ENCODE measurements at regions not wholly inside any gene's neighbourhood (a gene's known extent, or its start where the extent isn't known, plus 50 kb on each side); places are given as distances from the start of the nearest gene placed in this dataset.

DNA sequence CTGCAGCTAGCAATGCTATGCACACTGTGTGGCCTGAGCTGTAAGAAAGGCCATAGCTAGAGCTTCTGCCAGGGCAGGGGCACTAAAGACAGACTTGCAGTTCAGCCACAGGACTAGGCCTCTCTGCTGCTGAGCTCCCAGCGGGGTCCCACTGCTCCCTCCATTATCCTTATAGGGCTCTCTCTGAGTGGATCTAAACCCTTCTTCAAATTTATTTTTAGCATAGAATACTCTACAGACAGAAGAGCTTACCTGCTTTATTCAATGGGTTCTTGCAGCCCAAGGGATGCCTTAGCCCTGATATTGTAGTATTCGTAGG lies 100.9 kb upstream of the MLN start:
- Histone ChIP-seq H3K4me1 (no peaks in the 10 kb centered on the region), H3K36me3 (ENCODE audit: insufficient read depth in 1 of 2, low read depth in 1 of 2) (no peaks in the 10 kb centered on the region), H3K27ac (no peak overlapping the region), H3K9me3 (no peaks in the 10 kb centered on the region), H3K4me3 (no peak overlapping the region), H3K27me3 (ENCODE audit: insufficient read depth in 3 of 3, low read length in 2 of 3) (peaks cover 0 to 10% (median 0%) of the 10 kb centered on the region in 3 donors)
- 86 to 92% (median 90%) methylated on average over 2 of the region's 2 CpGs for WGBS, 3 donors
- intact Hi-C loops (cut with DNase I), result no loop called here
- ATAC-seq (no peak), DNase-seq (no peak)
- TF ChIP-seq, protein P1, sequence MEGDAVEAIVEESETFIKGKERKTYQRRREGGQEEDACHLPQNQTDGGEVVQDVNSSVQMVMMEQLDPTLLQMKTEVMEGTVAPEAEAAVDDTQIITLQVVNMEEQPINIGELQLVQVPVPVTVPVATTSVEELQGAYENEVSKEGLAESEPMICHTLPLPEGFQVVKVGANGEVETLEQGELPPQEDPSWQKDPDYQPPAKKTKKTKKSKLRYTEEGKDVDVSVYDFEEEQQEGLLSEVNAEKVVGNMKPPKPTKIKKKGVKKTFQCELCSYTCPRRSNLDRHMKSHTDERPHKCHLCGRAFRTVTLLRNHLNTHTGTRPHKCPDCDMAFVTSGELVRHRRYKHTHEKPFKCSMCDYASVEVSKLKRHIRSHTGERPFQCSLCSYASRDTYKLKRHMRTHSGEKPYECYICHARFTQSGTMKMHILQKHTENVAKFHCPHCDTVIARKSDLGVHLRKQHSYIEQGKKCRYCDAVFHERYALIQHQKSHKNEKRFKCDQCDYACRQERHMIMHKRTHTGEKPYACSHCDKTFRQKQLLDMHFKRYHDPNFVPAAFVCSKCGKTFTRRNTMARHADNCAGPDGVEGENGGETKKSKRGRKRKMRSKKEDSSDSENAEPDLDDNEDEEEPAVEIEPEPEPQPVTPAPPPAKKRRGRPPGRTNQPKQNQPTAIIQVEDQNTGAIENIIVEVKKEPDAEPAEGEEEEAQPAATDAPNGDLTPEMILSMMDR (IDR thresholded peaks at IDR 0.05), result no peak

DNA sequence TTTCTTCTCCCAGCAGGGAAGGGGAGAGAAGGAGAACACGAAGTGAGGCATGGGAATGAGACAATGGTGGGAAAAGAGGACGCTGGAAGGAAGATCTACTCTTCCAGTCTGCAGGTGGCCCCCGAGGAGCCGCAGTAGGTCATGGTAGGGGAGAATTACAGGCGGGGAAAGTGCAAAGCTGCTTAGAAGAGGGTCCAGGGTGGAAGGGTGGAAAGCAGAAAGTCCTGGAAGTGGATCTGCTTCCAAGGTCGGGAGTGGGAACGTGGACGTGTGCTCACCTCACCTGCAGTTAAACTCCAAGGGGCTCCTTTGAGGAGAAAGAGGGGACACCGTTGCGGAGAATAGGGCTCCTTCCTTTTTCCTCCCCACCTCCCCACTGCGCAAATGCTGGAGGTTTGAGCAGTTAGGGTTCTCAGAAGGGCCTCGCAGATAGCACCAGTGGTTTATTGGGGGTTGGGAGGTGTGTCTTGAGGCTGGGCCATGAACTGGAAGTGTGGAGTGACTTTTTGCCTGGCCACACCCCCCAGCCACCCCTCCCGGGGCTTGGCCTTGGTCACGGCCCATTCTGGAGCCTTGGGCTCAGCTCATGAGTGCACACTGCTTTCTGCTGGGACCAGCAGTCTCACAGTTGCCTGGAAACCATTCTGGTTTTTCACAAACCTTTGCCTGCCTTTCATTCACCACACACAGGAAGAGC lies 100.4 kb upstream of the MLN start:
- Histone ChIP-seq H3K36me3 (ENCODE audit: insufficient read depth in 1 of 2, low read depth in 1 of 2) (no peaks in the 10 kb centered on the region), H3K4me1 (no peaks in the 10 kb centered on the region), H3K4me3 (no peak overlapping the region), H3K27ac (no peak overlapping the region), H3K27me3 (ENCODE audit: insufficient read depth in 3 of 3, low read length in 2 of 3) (peaks cover 0 to 10% (median 0%) of the 10 kb centered on the region in 3 donors), H3K9me3 (no peaks in the 10 kb centered on the region)
- WGBS, 3 donors, result 39 to 50% (median 41%) methylated on average over 14 of the region's 14 CpGs
- intact Hi-C loops (cut with DNase I), result no loop called here
- ATAC-seq (peak in 1 of 4 donors; percentile 14), DNase-seq (no peak)
- TF ChIP-seq, protein P1 (IDR thresholded peaks at IDR 0.05), result no peak

DNA sequence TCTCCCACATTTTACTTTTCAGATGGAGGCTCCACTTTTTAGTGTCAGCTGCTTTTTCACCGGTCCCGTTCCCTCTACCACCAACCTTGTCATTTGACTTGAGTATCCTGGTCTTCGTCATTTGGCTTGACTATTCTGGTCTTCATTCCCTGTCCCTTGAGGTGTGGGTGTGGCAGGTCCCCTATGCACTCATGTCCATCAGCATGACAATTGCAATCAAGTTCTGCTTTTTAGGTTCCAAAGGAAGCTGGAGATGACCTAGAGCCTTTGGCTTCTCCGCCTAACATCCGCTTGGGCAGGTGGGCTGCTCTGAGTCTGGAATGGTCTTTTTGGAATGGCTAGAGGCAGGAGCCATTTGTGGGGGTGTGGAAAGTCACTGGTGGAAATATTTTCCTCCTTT lies 99.8 kb upstream of the MLN start:
- Histone ChIP-seq H3K4me3 (no peak overlapping the region), H3K36me3 (ENCODE audit: insufficient read depth in 1 of 2, low read depth in 1 of 2) (no peaks in the 10 kb centered on the region), H3K4me1 (no peaks in the 10 kb centered on the region), H3K9me3 (no peaks in the 10 kb centered on the region), H3K27ac (no peak overlapping the region), H3K27me3 (ENCODE audit: insufficient read depth in 3 of 3, low read length in 2 of 3) (peaks cover 0 to 10% (median 0%) of the 10 kb centered on the region in 3 donors)
- WGBS, 3 donors, result 93 to 94% (median 93%) methylated on average over 5 of the region's 5 CpGs
- intact Hi-C loops (cut with DNase I), result no loop called here
- DNase-seq (no peak), ATAC-seq (no peak)
- TF ChIP-seq, protein P1 (IDR thresholded peaks at IDR 0.05), result no peak

DNA sequence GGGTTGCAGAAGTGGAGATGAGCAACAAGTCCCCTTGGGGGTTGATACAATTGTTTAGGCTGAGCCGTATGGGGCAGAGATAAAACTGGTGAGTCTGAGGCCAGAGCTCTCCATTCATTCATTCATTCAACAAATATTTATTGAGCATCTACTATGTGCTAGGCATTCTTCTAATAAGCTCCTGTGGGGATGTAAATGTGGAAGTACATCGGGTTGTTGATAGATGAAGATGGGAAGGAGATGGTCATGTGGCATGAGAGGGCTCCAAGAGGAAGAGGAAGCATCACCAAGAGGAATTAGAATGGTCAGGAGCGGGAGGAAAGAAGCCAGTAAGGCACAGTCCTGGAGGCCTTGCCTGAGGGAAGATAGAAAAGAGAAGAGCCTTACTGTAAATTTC lies 98.7 kb upstream of the MLN start:
- WGBS, 3 donors, result 77 to 85% (median 82%) methylated on average over 3 of the region's 3 CpGs
- intact Hi-C loops (cut with DNase I), result no loop called here
- Histone ChIP-seq H3K27ac (no peak overlapping the region), H3K9me3 (no peaks in the 10 kb centered on the region), H3K27me3 (ENCODE audit: insufficient read depth in 3 of 3, low read length in 2 of 3) (peaks cover 0 to 10% (median 0%) of the 10 kb centered on the region in 3 donors), H3K4me1 (no peaks in the 10 kb centered on the region), H3K36me3 (ENCODE audit: insufficient read depth in 1 of 2, low read depth in 1 of 2) (no peaks in the 10 kb centered on the region), H3K4me3 (no peak overlapping the region)
- TF ChIP-seq, protein P1 (IDR thresholded peaks at IDR 0.05), result no peak
- no peak for ATAC-seq
- DNase-seq, result no peak

Measured in psoas muscle (tissue), 7 donors.